ENCODE measurements at regions not wholly inside any gene's neighbourhood (a gene's known extent, or its start where the extent isn't known, plus 50 kb on each side); places are given as distances from the start of the nearest gene placed in this dataset.
"Not testable (repeated sequence)": the region's sequence is repeated elsewhere in the genome, so short reads cannot be mapped to it uniquely, and the experiment has no call there.

DNA sequence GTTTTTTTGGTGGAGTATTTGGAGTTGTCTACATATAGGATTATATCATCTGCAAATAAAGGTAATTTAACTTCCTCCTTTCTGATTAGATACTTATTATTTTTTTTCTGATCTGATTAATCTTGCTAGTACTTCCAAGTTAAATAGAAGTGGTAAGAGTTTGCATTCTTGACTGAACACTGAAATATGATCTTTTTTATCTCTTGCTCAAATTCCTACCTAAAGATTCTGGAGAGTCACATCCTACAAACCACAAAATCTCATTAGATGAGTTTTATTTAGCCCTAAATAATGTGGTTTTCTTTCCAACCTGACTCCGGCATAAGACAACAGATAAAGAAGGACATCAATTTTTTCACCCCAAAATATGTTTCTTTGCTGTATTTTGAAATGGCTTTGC lies 977.9 kb upstream of the GBE1 start:
- no peak for DNase-seq

DNA sequence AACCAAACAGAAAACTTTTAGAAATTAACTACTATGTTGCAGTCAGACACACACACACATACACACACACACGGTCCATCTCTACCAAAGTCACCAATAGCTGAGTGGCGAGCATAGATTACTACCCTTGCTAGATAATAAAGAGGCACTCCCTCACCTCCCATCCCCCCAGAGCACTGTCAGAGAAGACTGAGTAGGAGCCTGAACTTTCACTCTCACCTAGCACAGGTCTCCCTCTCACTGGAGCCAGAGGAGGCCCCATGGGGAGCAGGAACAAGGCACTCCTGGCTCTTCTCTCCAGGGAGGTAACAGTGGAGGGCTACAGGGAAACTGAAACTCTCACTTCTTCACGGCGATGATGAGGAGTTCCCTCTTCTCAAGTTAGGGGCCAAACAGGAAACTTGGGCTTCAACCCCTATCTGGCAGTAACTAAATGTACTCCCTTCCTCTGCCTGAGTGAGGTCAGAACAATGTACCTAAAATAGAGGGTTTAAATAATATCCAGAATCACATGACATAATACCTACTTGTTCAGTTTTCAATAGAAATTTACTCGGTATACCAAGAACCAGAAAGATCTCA lies 975.3 kb upstream of the GBE1 start:
- no peak for DNase-seq

DNA sequence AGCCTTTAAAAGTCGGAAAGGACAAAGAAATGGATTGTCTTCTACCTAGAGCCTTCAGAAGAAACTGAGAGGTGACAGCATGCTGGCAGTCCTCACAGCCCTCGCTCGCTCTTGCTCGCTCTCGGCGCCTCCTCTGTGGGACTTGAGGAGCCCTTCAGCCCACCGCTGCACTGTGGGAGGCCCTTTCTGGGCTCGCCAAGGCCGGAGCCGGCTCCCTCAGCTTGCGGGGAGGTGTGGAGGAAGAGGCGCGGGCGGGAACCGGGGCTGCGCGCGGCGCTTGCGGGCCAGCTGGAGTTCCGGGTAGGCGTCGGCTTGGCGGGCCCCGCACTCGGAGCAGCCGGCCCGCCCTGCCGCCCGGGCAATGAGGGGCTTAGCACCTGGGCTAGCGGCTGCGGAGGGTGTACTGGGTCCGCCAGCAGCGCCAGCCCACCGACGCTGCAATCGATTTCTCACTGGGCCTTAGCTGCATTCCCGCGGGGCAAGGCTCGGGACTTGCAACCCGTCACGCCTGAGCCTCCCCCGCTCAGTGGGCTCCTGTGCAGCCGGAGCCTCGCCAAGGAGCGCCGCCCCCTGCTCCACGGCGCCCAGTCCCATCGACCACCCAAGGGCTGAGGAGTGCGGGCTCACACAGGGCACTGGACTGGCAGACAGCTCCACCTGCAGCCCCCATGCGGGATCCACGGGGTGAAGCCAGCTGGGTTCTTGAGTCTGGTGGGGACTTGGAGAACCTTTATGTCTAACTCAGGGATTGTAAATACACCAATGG lies 953.8 kb upstream of the GBE1 start:
- DNase-seq, result no peak

DNA sequence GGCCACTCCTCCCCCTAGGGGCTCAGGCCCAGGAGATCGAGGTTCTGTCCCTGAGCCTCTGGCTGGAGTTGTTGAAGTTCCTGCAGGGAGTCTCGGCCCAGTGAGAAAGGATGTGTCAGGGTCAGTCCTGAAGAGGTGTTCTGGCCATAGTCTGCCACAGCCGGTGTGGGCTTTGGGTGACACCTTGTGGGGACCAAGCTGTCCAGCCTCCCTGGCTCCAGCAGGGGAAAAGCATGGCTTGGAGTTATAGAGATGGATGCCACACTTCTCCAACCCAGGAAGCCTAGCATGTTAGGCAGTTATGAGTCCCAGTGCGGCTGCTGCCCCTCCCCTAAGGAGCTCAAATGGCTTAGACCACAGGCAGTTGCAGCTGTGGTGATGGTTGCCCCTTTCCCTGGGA lies 945.6 kb upstream of the GBE1 start:
- no peak for DNase-seq

DNA sequence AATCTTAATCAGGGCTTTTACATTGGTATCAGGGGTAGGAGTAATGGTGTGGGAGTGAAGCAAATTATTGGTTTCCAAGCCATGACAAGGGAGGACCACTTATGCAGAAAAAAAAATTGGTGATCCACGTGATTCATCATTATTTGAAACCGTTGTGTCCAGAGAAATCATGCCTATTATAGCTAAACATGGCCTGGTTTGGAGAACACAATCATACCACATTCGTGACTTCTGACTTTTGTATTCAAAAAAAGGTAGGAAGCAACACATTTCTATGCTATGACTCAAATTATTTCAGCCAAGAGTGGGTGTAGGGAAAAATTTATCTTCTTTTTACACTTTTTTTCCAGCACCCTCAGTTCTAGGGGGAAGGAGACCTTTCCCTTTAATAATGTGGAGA lies 924.3 kb upstream of the GBE1 start:
- no peak for DNase-seq

DNA sequence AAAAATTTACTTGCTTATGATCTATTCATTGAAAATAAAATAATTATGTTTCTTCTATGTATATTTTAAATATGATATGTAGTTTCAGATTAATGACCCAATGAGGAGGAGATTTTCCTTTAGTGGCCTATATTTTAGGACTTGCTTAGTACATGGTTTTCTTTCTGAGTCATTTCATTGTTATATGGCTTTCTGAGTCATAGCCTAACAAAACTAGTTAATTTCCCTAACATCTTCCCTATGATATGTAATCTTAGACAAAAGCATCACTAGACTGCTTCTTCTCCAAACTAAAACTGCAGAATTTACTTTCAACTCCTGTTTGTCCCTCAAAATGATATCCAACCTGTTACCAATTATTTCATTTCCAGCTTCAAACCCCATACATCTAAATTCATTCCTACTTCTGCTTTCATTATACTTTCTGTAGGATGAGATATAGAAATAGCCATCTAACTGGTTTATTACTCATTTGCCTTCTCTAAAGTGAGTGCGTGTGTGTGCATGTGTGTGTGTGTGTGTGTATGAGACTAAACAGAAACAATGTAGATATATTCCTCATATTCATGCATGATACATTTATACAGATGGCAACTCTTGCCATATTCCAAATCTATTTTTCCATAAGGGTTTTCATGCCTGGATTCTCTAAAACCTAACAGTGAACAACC lies 915.0 kb upstream of the GBE1 start:
- no peak for DNase-seq

DNA sequence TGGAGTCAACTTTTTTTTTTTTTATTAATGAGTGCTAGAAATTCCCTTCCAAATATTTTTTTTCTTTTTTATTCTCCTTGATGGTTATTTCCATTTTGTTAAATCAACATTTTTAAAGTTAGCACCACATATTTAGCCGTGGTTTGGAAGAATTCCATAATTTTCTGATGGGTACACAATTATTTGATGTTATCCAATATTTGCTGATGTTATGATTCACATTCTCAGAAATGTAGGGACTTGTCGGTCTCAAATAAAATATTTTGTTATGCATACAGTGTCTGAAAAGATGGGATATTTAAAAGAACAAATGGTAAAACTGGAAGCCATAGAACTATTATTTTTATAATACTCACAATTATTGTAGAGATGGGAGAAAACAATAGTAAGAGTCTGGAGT lies 911.5 kb upstream of the GBE1 start:
- no peak for DNase-seq

DNA sequence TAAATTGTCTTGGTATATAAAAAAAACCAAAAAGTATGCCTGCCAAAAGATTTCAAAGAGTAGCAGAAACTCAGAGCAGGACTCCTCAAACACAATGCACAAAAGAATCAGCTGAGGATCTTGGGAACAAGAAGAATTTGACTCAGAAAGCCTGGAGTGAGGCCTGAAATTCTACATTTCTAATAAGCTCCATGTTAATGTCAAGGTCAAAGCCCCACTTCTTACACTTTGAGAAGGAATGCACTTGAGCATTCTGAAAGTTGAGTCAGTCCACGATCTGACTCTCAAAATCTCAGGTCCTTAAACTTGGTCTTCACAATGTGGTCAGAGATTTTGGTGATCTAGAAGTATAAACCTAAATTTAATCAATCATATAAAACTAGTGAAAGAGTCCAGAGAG lies 910.0 kb upstream of the GBE1 start:
- DNase-seq, result no peak

DNA sequence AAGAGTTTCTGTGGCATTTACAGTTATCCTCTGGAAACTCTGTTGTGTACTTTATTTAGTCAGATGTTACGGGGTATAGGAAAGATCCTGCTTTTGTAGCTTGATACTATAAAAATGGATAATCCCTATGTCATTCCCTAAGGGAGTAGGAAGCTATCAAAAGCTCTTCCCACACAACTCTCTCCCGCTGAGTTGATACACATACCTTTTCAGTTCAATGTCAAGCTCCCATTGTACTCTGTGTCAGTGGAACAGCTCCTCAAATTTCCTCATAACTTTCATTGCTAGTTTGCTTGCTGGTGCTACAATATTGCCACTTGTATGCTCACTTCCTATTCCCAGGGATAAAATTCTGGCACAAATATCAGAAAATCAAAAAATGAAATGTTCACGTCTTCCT lies 893.3 kb upstream of the GBE1 start:
- no peak for DNase-seq

DNA sequence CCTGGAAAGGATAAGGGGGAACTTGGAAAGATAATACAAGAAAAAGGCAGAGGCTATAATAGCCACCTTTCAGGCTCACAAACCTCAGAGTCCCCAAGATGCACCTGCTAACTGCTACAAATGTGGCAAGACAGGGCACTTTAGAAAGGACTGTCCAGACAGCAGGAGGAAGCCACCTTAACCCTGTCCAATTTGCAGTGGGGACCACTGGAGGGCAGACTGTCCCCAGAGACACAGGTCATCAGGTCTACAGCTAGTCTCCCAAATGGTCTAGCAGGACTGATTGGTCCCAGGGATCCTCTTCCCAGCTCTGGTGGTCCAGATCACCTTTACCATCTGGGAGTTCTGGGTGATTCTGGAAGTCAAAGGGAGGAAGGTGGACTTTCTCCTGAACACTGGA lies 882.5 kb upstream of the GBE1 start:
- DNase-seq, result no peak

DNA sequence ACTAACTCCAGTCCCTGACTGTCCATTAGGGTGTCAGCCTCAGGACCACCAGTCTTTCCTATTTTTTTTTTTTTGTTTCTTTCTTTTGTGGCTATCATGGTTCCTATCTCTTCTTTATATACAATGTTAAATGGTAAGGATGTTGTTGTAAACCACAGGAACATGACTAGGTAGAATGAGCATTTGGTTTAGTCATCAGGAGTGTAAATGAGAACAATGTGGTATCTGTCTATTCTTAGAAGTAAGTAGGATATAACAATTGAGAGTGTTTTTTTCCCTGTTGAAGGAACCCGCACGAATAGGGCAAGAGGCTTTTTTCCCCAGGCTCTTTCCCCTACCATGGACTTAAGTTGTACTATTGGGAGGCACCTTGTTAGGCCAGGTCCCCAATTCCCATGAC lies 880.3 kb upstream of the GBE1 start:
- no peak for DNase-seq

DNA sequence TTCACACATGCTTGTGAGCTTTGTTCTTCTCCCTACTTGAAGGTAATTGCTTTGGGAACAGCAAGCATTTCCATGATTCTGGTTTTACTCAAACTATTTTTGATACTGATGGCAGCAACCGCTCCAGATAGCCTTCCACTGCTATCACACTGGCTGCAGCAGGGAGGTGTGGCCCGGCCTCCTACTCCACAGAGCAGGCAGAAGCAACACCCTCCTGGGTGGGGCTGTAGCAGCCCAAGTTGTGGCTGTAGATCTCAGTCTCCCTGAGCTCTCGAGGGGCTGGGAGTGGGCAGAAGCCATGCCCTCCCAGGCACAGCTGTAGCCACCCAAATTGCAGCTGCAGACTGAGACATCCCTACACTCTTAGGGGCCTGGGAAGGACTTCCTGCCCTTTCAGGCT lies 878.8 kb upstream of the GBE1 start:
- DNase-seq, result no peak

DNA sequence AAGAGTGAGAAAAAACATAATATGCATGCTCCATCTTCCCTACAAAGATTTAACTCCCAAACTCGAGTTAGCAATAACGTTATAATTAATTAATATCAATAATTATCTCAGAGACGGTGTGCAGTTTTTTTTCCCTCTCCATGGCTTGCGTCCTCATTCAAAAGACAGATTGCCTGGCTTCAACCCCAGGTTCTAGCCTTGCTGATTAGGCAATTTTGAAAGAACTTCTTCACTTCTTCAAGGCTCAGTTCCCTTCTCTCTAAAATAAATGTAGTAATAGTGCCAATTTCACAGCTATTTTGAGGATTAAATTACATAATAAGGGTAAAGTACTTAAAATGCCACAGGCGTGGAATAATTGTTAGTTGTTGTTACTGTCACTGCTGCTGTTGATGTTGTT lies 876.1 kb upstream of the GBE1 start:
- DNase-seq, result no peak

DNA sequence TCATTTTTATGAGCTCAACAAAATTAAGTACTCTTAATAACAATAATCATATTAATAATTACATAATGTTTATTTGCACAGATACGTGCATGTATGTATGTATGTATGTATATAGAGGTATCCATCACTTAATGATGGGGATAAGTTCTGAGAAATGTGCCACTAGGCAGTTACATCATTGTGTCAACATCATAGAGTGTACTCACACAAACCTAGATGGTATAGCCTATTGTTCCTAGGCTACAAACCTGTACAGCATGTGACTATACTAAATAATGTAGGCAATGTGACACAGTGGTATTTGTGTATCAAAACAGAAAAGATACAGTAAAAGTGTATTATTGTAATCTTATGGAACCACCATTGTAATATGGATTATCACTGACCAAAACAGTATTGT lies 874.7 kb upstream of the GBE1 start:
- no peak for DNase-seq

DNA sequence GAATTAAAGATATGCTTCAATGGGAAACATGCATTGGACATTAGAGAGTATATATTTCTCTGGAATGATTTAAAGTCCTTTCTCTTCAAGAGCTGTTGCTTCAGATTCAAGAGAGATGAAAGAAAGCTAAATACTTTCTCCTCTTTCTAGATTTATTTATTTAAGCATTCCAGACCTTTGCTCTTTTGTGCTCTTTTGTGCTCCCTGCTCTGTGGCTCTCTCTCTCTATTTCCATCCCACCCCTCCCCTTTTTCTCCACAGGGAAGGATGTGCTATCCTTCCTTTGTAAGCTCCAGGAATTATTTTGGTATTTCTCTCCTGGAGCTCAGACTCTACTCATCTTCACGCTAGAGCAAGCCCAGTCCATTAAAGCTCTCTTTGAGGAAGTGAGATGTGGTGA lies 871.9 kb upstream of the GBE1 start:
- DNase-seq, result no peak

DNA sequence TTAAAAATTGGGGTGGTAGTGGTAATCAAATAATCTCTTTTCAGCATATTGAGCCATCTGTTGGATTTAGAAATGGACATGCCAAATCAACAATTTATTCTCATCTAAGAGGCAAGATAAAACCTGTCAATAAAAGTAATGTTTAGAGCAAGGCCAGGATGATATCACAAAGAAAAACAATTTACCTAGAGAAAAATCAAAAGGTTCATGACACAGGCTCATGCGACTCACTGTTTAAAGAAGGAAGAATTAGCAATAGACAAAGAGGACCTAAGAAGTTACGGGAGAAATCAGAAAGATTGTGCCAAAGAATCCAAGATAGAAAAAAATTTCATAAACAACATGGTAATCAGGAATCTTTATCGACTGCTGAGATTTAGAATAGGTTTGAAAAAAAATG lies 868.5 kb upstream of the GBE1 start:
- DNase-seq, result no peak

DNA sequence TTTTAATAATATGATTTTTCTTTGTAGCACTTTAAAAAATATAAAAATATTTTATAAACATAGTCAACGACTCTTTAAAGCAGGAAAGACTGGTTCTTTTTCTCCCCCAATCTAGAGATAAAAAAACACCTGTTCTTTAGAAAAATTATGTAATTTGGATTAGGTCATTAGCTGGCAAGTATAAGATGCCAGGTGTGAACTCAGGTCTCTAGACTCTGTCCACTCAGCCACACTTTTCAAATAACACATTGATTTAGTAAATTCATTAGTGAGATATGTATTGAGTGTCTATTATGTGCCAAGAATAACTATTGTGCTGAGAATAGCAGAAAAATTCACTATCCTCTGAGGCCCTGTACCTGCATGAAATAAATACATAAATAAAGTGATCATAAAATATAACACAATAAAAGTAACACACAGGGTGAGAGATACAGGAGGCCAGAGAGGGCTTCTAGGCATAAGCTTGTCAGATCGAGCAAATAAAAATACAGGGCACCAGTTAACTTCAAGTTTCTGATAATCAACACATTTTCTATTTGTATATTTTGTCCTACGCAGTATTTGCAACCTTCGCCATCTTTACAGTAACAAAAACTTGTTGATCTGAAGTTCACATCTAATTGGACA lies 867.1 kb upstream of the GBE1 start:
- no peak for DNase-seq

DNA sequence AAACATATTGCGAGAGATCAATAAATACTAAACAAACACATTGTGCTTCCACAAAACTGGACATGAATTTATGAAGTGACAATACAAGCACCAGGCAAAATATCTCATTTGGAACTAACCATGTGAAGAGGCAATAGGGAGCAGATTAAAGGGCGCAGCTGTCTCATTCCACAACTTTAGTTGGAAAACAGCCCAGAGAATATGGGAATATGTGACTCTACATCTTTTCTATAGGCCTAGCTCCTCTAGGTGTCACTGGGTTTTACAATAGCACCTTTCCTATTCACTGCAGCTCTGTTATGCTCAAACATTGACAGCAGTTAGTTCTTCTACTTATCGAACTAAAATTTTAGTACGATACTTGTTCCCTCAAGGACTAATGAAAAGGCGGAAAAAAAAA lies 866.3 kb upstream of the GBE1 start:
- DNase-seq, result no peak

DNA sequence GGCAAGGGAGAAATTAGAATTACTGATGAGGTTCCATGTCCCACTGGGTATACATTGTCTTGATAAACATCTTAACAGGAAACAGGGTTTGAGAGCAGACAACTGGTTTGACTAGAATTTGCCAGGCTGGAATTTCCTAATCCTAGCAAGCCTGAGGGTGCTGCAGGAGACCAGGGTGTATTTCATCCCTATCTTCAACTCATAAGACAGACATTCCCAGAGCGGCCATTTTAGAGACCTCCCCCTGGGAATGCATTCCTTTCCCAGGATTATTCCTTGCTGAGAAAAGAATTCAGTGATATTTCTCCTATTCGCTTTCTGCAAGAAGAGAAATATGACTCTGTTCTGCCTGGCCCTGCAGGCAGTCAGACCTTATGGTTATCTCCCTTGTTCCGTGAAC lies 859.3 kb upstream of the GBE1 start:
- not testable (repeated sequence) for DNase-seq

DNA sequence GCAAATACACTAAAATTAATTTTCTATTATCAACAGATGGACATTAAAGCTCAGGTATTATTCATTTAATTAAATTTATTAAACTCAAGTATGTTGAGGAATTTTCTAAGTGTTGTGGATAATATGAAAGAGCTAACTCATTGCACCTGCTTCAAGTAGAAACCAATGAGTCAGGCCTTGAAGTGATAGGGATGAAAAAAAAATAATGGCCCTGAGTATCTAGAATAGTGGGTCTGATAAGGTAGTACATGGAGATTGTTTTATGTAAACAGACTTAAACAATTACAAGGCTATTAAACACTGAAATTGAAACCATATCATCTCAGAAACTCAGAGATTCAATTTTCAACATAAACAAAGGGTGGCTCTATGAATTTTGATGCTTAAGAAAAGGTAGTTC lies 857.1 kb upstream of the GBE1 start:
- no peak for DNase-seq

DNA sequence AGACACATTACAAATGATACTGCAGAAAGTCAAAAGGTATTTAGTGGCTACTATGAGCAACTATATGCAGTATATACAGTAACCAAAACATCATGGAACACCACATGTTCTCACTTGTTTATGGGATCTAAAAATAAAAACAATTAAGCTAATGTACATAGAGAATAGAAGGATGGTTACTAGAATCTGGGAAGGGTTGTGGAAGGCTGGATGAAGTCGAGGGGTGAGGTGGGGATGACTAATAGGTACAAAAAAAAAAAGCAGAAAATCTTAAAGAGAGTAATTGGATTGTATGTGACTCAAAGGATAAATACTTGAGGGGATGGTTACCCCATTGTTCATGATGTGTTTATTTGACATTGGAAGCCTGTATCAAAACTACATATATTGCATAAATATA lies 848.8 kb upstream of the GBE1 start:
- DNase-seq, result no peak

DNA sequence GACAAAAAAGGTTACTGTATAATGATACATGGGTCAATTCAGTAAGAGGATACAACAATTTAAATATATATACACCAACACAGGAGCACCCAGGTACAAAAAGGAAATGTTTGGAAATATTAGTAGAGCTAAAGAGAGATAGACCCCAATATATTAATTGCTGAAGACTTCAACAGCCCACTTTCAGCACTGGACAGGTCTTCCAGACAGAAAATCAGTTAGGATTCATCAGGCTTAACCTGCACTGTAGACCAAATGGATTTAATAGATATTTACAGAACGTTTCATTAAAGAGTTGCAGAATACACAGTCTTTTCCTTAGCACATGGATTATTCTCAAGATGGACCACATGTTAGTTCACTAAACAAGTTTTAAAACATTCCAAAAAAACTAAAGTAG lies 845.9 kb upstream of the GBE1 start:
- DNase-seq, result no peak

DNA sequence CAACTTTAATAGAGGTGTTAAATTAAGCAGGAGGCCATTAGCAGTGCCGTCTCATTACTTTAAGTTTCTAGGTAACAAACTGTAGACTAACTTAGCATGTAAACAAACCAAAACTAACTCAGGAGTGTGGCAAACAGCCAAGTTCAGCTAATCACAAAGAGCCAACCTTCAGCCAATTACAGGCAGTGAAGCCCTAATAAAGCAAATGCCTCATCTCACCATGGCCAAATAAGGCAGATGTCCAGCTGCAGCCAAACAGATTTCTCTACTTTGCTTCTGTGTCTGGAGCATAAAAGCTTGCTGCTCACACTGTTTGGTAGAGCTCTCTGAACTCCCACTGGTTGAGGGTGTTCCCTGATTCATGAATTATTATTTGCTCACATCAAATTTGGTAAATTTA lies 835.4 kb upstream of the GBE1 start:
- no peak for DNase-seq

DNA sequence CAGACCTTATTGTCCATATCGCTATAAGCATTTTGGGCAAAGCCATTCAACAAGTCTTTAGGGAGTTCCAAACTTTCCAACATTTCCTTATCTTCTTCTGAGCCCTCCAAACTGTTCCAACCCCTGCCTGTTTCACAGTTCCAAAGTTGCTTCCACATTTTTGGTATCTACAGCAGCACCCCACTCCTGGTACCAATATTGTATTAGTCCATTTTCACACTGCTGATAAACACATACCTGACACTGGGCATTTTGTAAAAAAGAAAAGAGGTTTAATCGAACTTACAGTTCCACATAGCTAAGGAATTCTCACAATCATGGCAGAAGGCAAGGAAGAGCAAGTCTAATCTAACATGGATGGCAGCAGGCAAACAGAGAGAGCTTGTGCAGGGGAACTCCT lies 834.1 kb upstream of the GBE1 start:
- DNase-seq, result no peak

All from CD4-positive, alpha-beta T cell treated with Interleukin-4 for 4 hours (primary cell).